ENCODE measurements at regions not wholly inside any gene's neighbourhood (a gene's known extent, or its start where the extent isn't known, plus 50 kb on each side); places are given as distances from the start of the nearest gene placed in this dataset.

DNA sequence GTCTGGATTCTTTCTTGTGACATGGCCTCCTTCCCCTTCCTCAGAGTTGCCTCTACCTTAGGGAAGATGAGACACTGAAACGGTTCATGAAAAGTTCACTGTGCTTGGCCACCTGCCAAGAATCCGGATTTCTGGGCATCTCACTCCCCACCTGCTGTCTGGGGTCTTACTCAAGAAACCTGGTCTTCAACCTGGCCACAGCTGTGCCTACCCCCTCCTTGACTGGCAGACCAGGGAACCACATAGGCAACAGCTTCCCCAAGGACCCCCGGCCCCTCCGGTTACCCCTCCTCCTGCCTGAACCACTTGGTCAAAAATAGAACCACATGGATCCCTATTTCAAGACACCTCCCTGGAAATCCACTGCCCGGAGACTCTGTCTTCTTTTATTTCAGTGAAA is 58.7 kb upstream of the NANOS1 start (continued):
- TF ChIP-seq RFX5 (IDR thresholded peaks at IDR 0.05; ENCODE audit: low read length): no peak
- no peak for TF ChIP-seq CHD2 (IDR thresholded peaks at IDR 0.05; ENCODE audit: low read length, partially characterized antibody)

DNA sequence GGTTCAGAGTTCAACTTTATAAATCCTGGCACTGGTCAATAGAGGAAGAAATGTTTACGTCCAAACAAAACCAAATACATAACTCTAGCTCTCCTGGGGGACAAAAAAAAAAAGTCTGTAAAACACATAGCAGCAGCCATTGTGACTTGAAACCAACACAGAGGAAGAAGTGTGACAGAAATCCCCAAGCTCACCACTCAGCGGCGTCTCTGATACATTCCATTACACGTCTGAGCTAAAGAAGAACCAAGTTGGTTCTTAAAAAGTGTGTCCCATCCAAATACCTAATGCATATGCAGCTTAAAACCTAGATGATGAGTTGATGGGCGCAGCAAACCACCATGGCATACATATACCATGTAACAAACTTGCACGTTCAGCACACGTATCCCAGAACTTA is 58.3 kb upstream of the NANOS1 start:
- no peak overlapping the region for H3K27ac ChIP-seq (ENCODE audit: low read depth in 2 of 2, low read length in 1 of 2)
- H3K9me3 ChIP-seq: no peaks in the 10 kb centered on the region
- H3F3A ChIP-seq (replicated peaks; ENCODE audit: insufficient read depth): no peaks in the 10 kb centered on the region
- no peaks in the 10 kb centered on the region for H3K9me2 ChIP-seq
- no peak overlapping the region for H2AFZ ChIP-seq (ENCODE audit: low read depth)
- CTCF ChIA-PET: interaction anchor here (1.1 kb wide), 1 partner anchor 9 kb away, joined by 3 read pairs; no protein-coding TSS in a partner anchor
- no peak overlapping the region for H3K9ac ChIP-seq
- no peak overlapping the region for H3K4me2 ChIP-seq
- WGBS (ENCODE audit: low lambda C conversion rate): 82% methylated on average over 7 of the region's 7 CpGs
- H3K36me3 ChIP-seq (replicated peaks in 1 of 2; ENCODE audit: control insufficient read depth in 1 of 2, insufficient read depth in 2 of 2, low read length in 1 of 2): no peaks in the 10 kb centered on the region
- TF ChIP-seq NRF1 (IDR thresholded peaks at IDR 0.05; ENCODE audit: low read depth, low read length) (no peak), MEF2A (IDR thresholded peaks at IDR 0.05; ENCODE audit: borderline replicate concordance, low read depth) (no peak), FOXM1 (IDR thresholded peaks at IDR 0.05; ENCODE audit: low read depth) (no peak), TCF12 (IDR thresholded peaks at IDR 0.05) (no peak), RCOR1 (IDR thresholded peaks at IDR 0.05; ENCODE audit: low read length) (no peak), FOSL2 (IDR thresholded peaks at IDR 0.05; ENCODE audit: borderline replicate concordance, low read depth) (no peak), ZBTB33 (IDR thresholded peaks at IDR 0.05; ENCODE audit: borderline replicate concordance, low read depth) (no peak), RXRA (IDR thresholded peaks at IDR 0.05; ENCODE audit: borderline replicate concordance, low read depth) (no peak), CHD2 (IDR thresholded peaks at IDR 0.05; ENCODE audit: low read length, partially characterized antibody) (no peak), NFIC (IDR thresholded peaks at IDR 0.05; ENCODE audit: borderline replicate concordance) (no peak), RFX5 (IDR thresholded peaks at IDR 0.05; ENCODE audit: low read length) (no peak), RAD21 (IDR thresholded peaks at IDR 0.05; ENCODE audit: low read length) (no peak), ELF1 (IDR thresholded peaks at IDR 0.05) (no peak), CTCF (IDR thresholded peaks at IDR 0.05) (no peak), REST (IDR thresholded peaks at IDR 0.05; ENCODE audit: low read depth, low read length) (no peak)
- TF ChIP-seq, protein P1, sequence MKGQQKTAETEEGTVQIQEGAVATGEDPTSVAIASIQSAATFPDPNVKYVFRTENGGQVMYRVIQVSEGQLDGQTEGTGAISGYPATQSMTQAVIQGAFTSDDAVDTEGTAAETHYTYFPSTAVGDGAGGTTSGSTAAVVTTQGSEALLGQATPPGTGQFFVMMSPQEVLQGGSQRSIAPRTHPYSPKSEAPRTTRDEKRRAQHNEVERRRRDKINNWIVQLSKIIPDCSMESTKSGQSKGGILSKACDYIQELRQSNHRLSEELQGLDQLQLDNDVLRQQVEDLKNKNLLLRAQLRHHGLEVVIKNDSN (IDR thresholded peaks at IDR 0.05; ENCODE audit: borderline replicate concordance, low read depth): no peak
- TF ChIP-seq, protein P2, sequence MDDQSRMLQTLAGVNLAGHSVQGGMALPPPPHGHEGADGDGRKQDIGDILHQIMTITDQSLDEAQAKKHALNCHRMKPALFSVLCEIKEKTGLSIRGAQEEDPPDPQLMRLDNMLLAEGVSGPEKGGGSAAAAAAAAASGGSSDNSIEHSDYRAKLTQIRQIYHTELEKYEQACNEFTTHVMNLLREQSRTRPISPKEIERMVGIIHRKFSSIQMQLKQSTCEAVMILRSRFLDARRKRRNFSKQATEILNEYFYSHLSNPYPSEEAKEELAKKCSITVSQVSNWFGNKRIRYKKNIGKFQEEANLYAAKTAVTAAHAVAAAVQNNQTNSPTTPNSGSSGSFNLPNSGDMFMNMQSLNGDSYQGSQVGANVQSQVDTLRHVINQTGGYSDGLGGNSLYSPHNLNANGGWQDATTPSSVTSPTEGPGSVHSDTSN (IDR thresholded peaks at IDR 0.05): no peak
- H3K4me3 ChIP-seq (ENCODE audit: low read depth in 2 of 2, low read length in 1 of 2): no peak overlapping the region
- H3K79me2 ChIP-seq (ENCODE audit: insufficient read depth): no peaks in the 10 kb centered on the region
- H4K20me1 ChIP-seq (ENCODE audit: insufficient read depth): no peaks in the 10 kb centered on the region
- no peak for DNase-seq
- peaks cover 0 to 21% of the 10 kb centered on the region in 2 experiments; a peak in 1 of 4 replicates for H3K4me1 ChIP-seq (ENCODE audit: control insufficient read depth in 1 of 2, insufficient read depth in 2 of 2, low read depth in 1 of 2, low read length in 1 of 2)
- POLR2A ChIA-PET: interaction anchor here (0.6 kb wide), 1 partner anchor 190 kb away, joined by 3 read pairs; no protein-coding TSS in a partner anchor
- no peaks in the 10 kb centered on the region for H3K27me3 ChIP-seq (ENCODE audit: insufficient read depth)
